NCI-H1105 treated with DMSO at 0.1 percent for 48 hours (cell line): ENCODE measurements at regions not wholly inside any gene's neighbourhood (a gene's known extent, or its start where the extent isn't known, plus 50 kb on each side); places are given as distances from the start of the nearest gene placed in this dataset.
"Not testable (repeated sequence)": the region's sequence is repeated elsewhere in the genome, so short reads cannot be mapped to it uniquely, and the experiment has no call there.

Experiments
- DNase-seq: peaks from one replicate; lab custom pipeline; 2025; lab: John Stamatoyannopoulos, UW

GRCh38 chrX:8105531-8105930 lies 65.5 kb downstream of the VCX2 start:
- no peak for DNase-seq

- no peak for DNase-seq
These were observed 67.4 kb downstream of the VCX2 start for GRCh38 chrX:8103655-8104054.

- no peak for DNase-seq
These were observed 79.6 kb downstream of the VCX2 start for GRCh38 chrX:8091510-8091909.

- DNase-seq = no peak
These were observed 80.2 kb downstream of the VCX2 start for GRCh38 chrX:8090906-8091305.

- no peak for DNase-seq
These were observed 80.6 kb downstream of the VCX2 start for GRCh38 chrX:8090482-8090881.

- DNase-seq = no peak
These were observed 81.9 kb downstream of the VCX2 start for GRCh38 chrX:8089141-8089540.

- peak; percentile 31 for DNase-seq
These were observed 87.1 kb downstream of the VCX2 start for GRCh38 chrX:8084006-8084405.

GRCh38 chrX:8083286-8083685 lies 87.8 kb downstream of the VCX2 start:
- DNase-seq = no peak

GRCh38 chrX:8075636-8076035 lies 95.4 kb downstream of the VCX2 start:
- no peak for DNase-seq

- no peak for DNase-seq
These were observed 103.2 kb downstream of the VCX2 start for GRCh38 chrX:8067754-8068462.

- DNase-seq = no peak
These were observed 118.2 kb downstream of the VCX2 start for GRCh38 chrX:8052909-8053308.

GRCh38 chrX:8049827-8050226 lies 121.2 kb downstream of the VCX2 start:
- peak; percentile 76 for DNase-seq

- DNase-seq = no peak
These were observed 121.3 kb upstream of the PNPLA4 start for GRCh38 chrX:8048466-8048865.

GRCh38 chrX:8044947-8045346 lies 117.7 kb upstream of the PNPLA4 start:
- no peak for DNase-seq

- DNase-seq = no peak
These were observed 116.3 kb upstream of the PNPLA4 start for GRCh38 chrX:8043546-8043945.

- DNase-seq = no peak
These were observed 115.9 kb upstream of the PNPLA4 start for GRCh38 chrX:8043121-8043520.

- peak; percentile 38 for DNase-seq
These were observed 115.1 kb upstream of the PNPLA4 start for GRCh38 chrX:8042304-8042703.

- DNase-seq = not testable (repeated sequence)
These were observed 112.5 kb upstream of the PNPLA4 start for GRCh38 chrX:8039711-8040110.

- no peak for DNase-seq
These were observed 110.6 kb upstream of the PNPLA4 start for GRCh38 chrX:8037593-8038348.

- DNase-seq = peak; percentile 70
These were observed 109.7 kb upstream of the PNPLA4 start for GRCh38 chrX:8036914-8037313.

GRCh38 chrX:8034058-8034457 lies 106.8 kb upstream of the PNPLA4 start:
- DNase-seq = no peak

GRCh38 chrX:8033175-8033574 lies 106.0 kb upstream of the PNPLA4 start:
- no peak for DNase-seq

- no peak for DNase-seq
These were observed 103.1 kb upstream of the PNPLA4 start for GRCh38 chrX:8030361-8030760.

- DNase-seq = no peak
These were observed 100.6 kb upstream of the PNPLA4 start for GRCh38 chrX:8027827-8028226.
